A549 (cell line): ENCODE measurements at regions not wholly inside any gene's neighbourhood (a gene's known extent, or its start where the extent isn't known, plus 50 kb on each side); places are given as distances from the start of the nearest gene placed in this dataset.

Experiments
- ATAC-seq, 2 experiments: fragments of 200-7000 bp in 1 of 2; fragments of >200 bp in 1 of 2; cut with Nextera tagmentation in 1 of 2; cut with Tn5 transposase in 1 of 2; 3 replicates each; pipeline versions ENCODE4 v1.8.0 to v1.9.1; 2018 to 2020; ENCODE audit warnings: mild to moderate bottlenecking in 1 of 2, moderate library complexity in 1 of 2
- CTCF ChIA-PET: fragments of 300-600 bp; sonication (Branson Sonifier 250); formaldehyde crosslinking; extraction: SDS; loops from one replicate; lab custom pipeline; 2021; ENCODE audit warnings: antibody characterized with exemption, inconsistent platforms; lab: Yijun Ruan, JAX
- POLR2A ChIA-PET: fragments of 350-600 bp; formaldehyde crosslinking; extraction: SDS; loops from one replicate; lab custom pipeline; 2021; ENCODE audit warnings: antibody characterized with exemption, inconsistent platforms; lab: Yijun Ruan, JAX
- DNase-seq, 2 experiments: peaks; one replicate each; pipeline versions ENCODE4 v3.0.0 to v3.0.0-alpha.2; 2011 to 2016; ENCODE audit warnings: low read depth in 1 of 2, low spot score in 1 of 2
- FAIRE-seq: peaks from 2 replicates; lab custom pipeline; 2011; peaks lifted over from hg19 to GRCh38; lab: Jason Lieb, UNC
- H3K27ac ChIP-seq, 2 experiments: fragments of >200 bp; sonication (Bioruptor Twin); formaldehyde crosslinking; 3 replicates each; pipeline ENCODE4 v1.5.1; 2016 to 2017
- H3K4me1 ChIP-seq: fragments of >200 bp; sonication (Bioruptor Twin); formaldehyde crosslinking; 3 replicates; pipeline ENCODE4 v1.6.1; 2016
- H3K4me2 ChIP-seq: fragments of >200 bp; sonication (Bioruptor Twin); formaldehyde crosslinking; 3 replicates; pipeline ENCODE4 v1.6.1; 2016
- H3K4me3 ChIP-seq: fragments of >200 bp; sonication (Bioruptor Twin); formaldehyde crosslinking; 3 replicates; pipeline ENCODE4 v1.5.1; 2016
- H3K9me3 ChIP-seq: fragments of >200 bp; sonication (Bioruptor Twin); formaldehyde crosslinking; 3 replicates; pipeline ENCODE4 v1.6.1; 2016
- BCL3 ChIP-seq: fragments of >200 bp; sonication (Bioruptor Twin); formaldehyde crosslinking; IDR thresholded peaks from 3 replicates; pipeline ENCODE4 v1.6.1; 2016
- CBX2 ChIP-seq: fragments of 200-600 bp; sonication (generic); IDR thresholded peaks from 2 replicates; pipeline ENCODE4 v1.6.1; 2016; ENCODE audit warnings: low read depth, mild to moderate bottlenecking, borderline replicate concordance
- CBX8 ChIP-seq: fragments of 200-600 bp; sonication (generic); IDR thresholded peaks from 2 replicates; pipeline ENCODE4 v1.6.1; 2016
- CEBPB ChIP-seq, 2 experiments: fragments of >200 bp in 1 of 2; sonication (Bioruptor Twin) in 1 of 2; formaldehyde crosslinking in 1 of 2; IDR thresholded peaks; 2 replicates each; pipeline ENCODE4 v1.6.1; 2012 to 2016
- EP300 ChIP-seq, 2 experiments: fragments of >200 bp; sonication (Bioruptor Twin); formaldehyde crosslinking; IDR thresholded peaks; 2 replicates in 1 of 2; 3 replicates in 1 of 2; pipeline ENCODE4 v1.6.1; 2016 to 2017
- ESRRA ChIP-seq: fragments of 150-350 bp; IDR thresholded peaks from 2 replicates; pipeline ENCODE4 v1.6.1; 2014; ENCODE audit warnings: mild to moderate bottlenecking, low read length, borderline replicate concordance
- HMGXB4 ChIP-seq: fragments of 250-450 bp; sonication (Bioruptor Pico); IDR thresholded peaks from 2 replicates; pipeline ENCODE4 v1.5.0; 2021; ENCODE audit warnings: mild to moderate bottlenecking, moderate library complexity, borderline replicate concordance
- HOXB13 ChIP-seq: fragments of 250-450 bp; sonication (Bioruptor Pico); IDR thresholded peaks from 2 replicates; pipeline ENCODE4 v1.5.0; 2020; ENCODE audit warnings: low read depth, mild to moderate bottlenecking, moderate library complexity
- JUNB ChIP-seq: fragments of >200 bp; sonication (Bioruptor Twin); formaldehyde crosslinking; IDR thresholded peaks from 2 replicates; pipeline ENCODE4 v1.6.1; 2016
- KDM1A ChIP-seq: fragments of 200-600 bp; sonication (generic); IDR thresholded peaks from 2 replicates; pipeline ENCODE4 v1.6.1; 2016; ENCODE audit warnings: low read depth, mild to moderate bottlenecking
- KDM5A ChIP-seq: fragments of 200-600 bp; sonication (generic); IDR thresholded peaks from 2 replicates; pipeline ENCODE4 v1.6.1; 2016; ENCODE audit warnings: antibody characterized with exemption, mild to moderate bottlenecking
- MAX ChIP-seq: IDR thresholded peaks from 2 replicates; pipeline ENCODE4 v1.6.1; 2012
- MAZ ChIP-seq: fragments of 150-350 bp; IDR thresholded peaks from 2 replicates; pipeline ENCODE4 v1.6.1; 2014; ENCODE audit warnings: antibody characterized with exemption, low read depth, low read length, borderline replicate concordance
- MYC ChIP-seq: IDR thresholded peaks from 2 replicates; pipeline ENCODE4 v1.6.1; 2012; ENCODE audit warnings: mild to moderate bottlenecking, inconsistent platforms, low read length, improper control_type of control experiment, borderline replicate concordance
- PHF8 ChIP-seq: fragments of 200-600 bp; sonication (generic); IDR thresholded peaks from 2 replicates; pipeline ENCODE4 v1.6.1; 2016; ENCODE audit warnings: low read depth, mild to moderate bottlenecking, antibody characterized with exemption, moderate library complexity, borderline replicate concordance
- POLR2AphosphoS2 ChIP-seq: conservative IDR thresholded peaks from 2 replicates; pipeline ENCODE4 v1.6.1; 2012; ENCODE audit warnings: low read length, improper control_type of control experiment, inconsistent platforms
- REST ChIP-seq: fragments of 200-600 bp; sonication (generic); IDR thresholded peaks from 2 replicates; pipeline ENCODE4 v1.6.1; 2016; ENCODE audit warnings: antibody characterized with exemption, mild to moderate bottlenecking, moderate library complexity
- TP53 ChIP-seq: fragments of 250-450 bp; sonication (Bioruptor Pico); IDR thresholded peaks from 2 replicates; pipeline ENCODE4 v1.5.0; 2021; ENCODE audit warnings: mild to moderate bottlenecking, moderate library complexity
- WGBS: methylation state at CpG from one replicate; pipeline ENCODE4 v1.1.6; 2017; ENCODE audit errors: missing lambda C conversion rate; 5-methylcytosine and 5-hydroxymethylcytosine counted together

GRCh38 chr4:13844740-13845139, 217.2 kb upstream of the BOD1L1 start (continued):
- TF ChIP-seq REST, result no peak
- no peak for TF ChIP-seq EP300 (IDR thresholded peaks at IDR 0.05)
- TF ChIP-seq MAZ, result no peak

- no peaks in the 10 kb centered on the region for H3K4me1 ChIP-seq
- no peak overlapping the region for H3K4me3 ChIP-seq
- H3K27ac ChIP-seq, result no peak overlapping the region
- DNase-seq (no peak), ATAC-seq (no peak), FAIRE-seq (no peak)
- POLR2A ChIA-PET, result no interaction called here
- H3K4me2 ChIP-seq, result no peak overlapping the region
- TF ChIP-seq CBX2, result no peak
- no peak for TF ChIP-seq MYC
- no peak for TF ChIP-seq TP53 (CRISPR knock-in tag)
- TF ChIP-seq CBX8, result no peak
- TF ChIP-seq CEBPB (IDR thresholded peaks at IDR 0.05), result no peak
- TF ChIP-seq JUNB, result no peak
- no peak for TF ChIP-seq HOXB13 (CRISPR knock-in tag)
- TF ChIP-seq KDM1A, result no peak
- no peak for TF ChIP-seq KDM5A
- no peak for TF ChIP-seq PHF8
- TF ChIP-seq BCL3, result no peak
- TF ChIP-seq POLR2AphosphoS2, result no peak
- no peak for TF ChIP-seq HMGXB4 (CRISPR knock-in tag)
- TF ChIP-seq MAX, result no peak
- TF ChIP-seq ESRRA, result no peak
- 80% methylated on average over 2 of the region's 2 CpGs for WGBS
- H3K9me3 ChIP-seq, result 0 out of 3 replicates have a peak, but pooled peaks cover 3% of the 10 kb centered on the region
- CTCF ChIA-PET, result no interaction called here
These were observed 222.3 kb upstream of the BOD1L1 start for GRCh38 chr4:13849778-13850177.
